GM10248 (cell line): ENCODE measurements at regions not wholly inside any gene's neighbourhood (a gene's known extent, or its start where the extent isn't known, plus 50 kb on each side); places are given as distances from the start of the nearest gene placed in this dataset.

ENCODE experiments used
- CTCF ChIA-PET: fragments of 300-600 bp; sonication (Branson Sonifier 250); formaldehyde crosslinking; extraction: SDS; loops from one replicate; lab custom pipeline; 2021; ENCODE audit warnings: antibody characterized with exemption; lab: Yijun Ruan, JAX
- POLR2A ChIA-PET: fragments of 350-650 bp; sonication (Branson Sonifier 250); formaldehyde crosslinking; extraction: SDS; loops from one replicate; lab custom pipeline; 2020; ENCODE audit warnings: antibody characterized with exemption; lab: Yijun Ruan, JAX
- DNase-seq: peaks from one replicate; pipeline ENCODE4 v3.0.0; 2012; ENCODE audit errors: extremely low spot score
- CTCF ChIP-seq: IDR thresholded peaks from 2 replicates; pipeline ENCODE4 v1.5.1; 2012; ENCODE audit warnings: mild to moderate bottlenecking, low read depth; ENCODE audit errors: extremely low read depth, missing control alignments, control extremely low read depth

DNA sequence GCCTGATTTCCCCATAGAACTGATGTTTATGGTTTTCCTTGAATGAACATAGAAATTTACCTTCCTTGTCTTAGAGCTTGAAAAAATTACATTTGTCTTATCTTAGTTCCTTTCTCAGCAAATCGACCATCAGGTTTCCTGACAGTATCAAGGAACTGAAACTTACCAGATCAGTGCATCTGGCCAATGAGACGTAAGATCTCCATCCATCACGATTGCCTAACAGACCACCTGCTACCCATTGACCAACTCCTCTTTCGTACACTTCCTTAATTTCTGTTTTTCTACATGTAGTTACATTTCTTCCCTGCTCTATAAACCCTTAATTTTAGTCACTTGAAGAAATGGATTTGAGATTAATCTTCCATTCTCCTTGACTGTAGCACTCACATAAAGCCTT is 57.4 kb upstream of the TMPRSS15 start:
- ChIA-PET CTCF (no interaction called here), POLR2A (no interaction called here)
- no peak for TF ChIP-seq CTCF
- no peak for DNase-seq

GRCh38 chr21:18461743-18462142 is 58.2 kb upstream of the TMPRSS15 start:
- ChIA-PET CTCF (no interaction called here), POLR2A (no interaction called here)
- TF ChIP-seq CTCF = no peak
- no peak for DNase-seq

- POLR2A ChIA-PET = no interaction called here
- DNase-seq = no peak
- TF ChIP-seq CTCF = no peak
- CTCF ChIA-PET = interaction anchor here (1.6 kb wide), 1 partner anchor 14 kb away, joined by 5 read pairs; no protein-coding TSS in a partner anchor
Measured at GRCh38 chr21:18467715-18468114, 64.1 kb upstream of the TMPRSS15 start.

- no peak for TF ChIP-seq CTCF
- DNase-seq = no peak
- CTCF ChIA-PET = no interaction called here
- POLR2A ChIA-PET = no interaction called here
Measured at GRCh38 chr21:18468790-18469189, 65.2 kb upstream of the TMPRSS15 start.

GRCh38 chr21:18476639-18477038 is 73.1 kb upstream of the TMPRSS15 start:
- CTCF ChIA-PET = no interaction called here
- POLR2A ChIA-PET = no interaction called here
- TF ChIP-seq CTCF = no peak
- no peak for DNase-seq

DNA sequence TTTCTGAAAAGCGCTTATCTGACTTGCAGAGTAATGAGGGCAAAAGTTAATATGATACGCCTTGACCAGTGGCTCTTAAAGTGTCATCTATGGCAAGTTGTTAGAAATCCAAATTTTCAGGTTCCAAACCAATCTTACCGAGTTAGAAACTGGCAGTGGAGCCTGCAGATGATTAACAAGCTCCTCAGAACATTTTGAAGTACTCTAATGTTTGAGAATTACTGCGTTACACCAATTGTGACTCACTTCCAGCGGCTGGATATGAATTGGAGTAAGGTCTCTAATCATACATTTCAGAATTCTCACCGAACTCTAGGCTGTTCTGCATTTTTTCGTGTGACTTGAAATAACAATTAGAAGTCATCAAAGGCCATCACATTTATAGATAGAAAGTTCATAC is 73.5 kb upstream of the TMPRSS15 start:
- no peak for TF ChIP-seq CTCF
- ChIA-PET CTCF (no interaction called here), POLR2A (no interaction called here)
- no peak for DNase-seq

GRCh38 chr21:18478513-18478912 is 74.9 kb upstream of the TMPRSS15 start:
- DNase-seq = no peak
- ChIA-PET POLR2A (no interaction called here), CTCF (no interaction called here)
- TF ChIP-seq CTCF = no peak
